Naive thymus-derived CD8-positive, alpha-beta T cell (primary cell): ENCODE measurements at regions not wholly inside any gene's neighbourhood (a gene's known extent, or its start where the extent isn't known, plus 50 kb on each side); places are given as distances from the start of the nearest gene placed in this dataset.
"Not testable (repeated sequence)": the region's sequence is repeated elsewhere in the genome, so short reads cannot be mapped to it uniquely, and the experiment has no call there.

ENCODE experiments used
- ATAC-seq, 2 donors: fragments of 150-1000 bp; cut with Tn5 transposase in 1 of 2; sonication (Bioruptor Pico), chemical (Tn5 transposase) in 1 of 2; 1 replicate in 1 of 2; 2 replicates in 1 of 2; pipeline ENCODE4 v1.10.0; 2021; ENCODE audit warnings: mild to moderate bottlenecking in 2 of 2, moderate library complexity in 2 of 2
- POLR2A ChIA-PET: fragments of 350-600 bp; sonication (Branson Sonifier 250); formaldehyde crosslinking; loops from one replicate; lab custom pipeline; 2021; ENCODE audit warnings: antibody characterized with exemption; lab: Charles Lee
- DNase-seq, 10 donors: peaks; one replicate each; pipeline versions ENCODE4 v3.0.0 to v3.0.0-alpha.2; 2020 to 2022
- H3K27ac Mint-ChIP-seq, 10 donors: one replicate each; pipeline ENCODE4 v1.8.0; 2020 to 2022; ENCODE audit warnings: mild to moderate bottlenecking in 10 of 10, mixed read lengths in 10 of 10, moderate library complexity in 4 of 10, inconsistent platforms in 1 of 10
- H3K27me3 Mint-ChIP-seq, 5 donors: one replicate each; pipeline ENCODE4 v1.8.0; 2021 to 2022; ENCODE audit warnings: mixed read lengths in 5 of 5
- H3K36me3 Mint-ChIP-seq, 3 donors: one replicate each; pipeline ENCODE4 v1.8.0; 2020 to 2022; ENCODE audit warnings: mixed read lengths in 3 of 3, mild to moderate bottlenecking in 2 of 3, inconsistent platforms in 1 of 3
- H3K4me1 Mint-ChIP-seq, 4 donors: one replicate each; pipeline ENCODE4 v1.8.0; 2021 to 2022; ENCODE audit warnings: mixed read lengths in 4 of 4
- H3K4me3 Mint-ChIP-seq, 10 donors: one replicate each; pipeline ENCODE4 v1.8.0; 2020 to 2022; ENCODE audit warnings: mild to moderate bottlenecking in 10 of 10, mixed read lengths in 10 of 10, moderate library complexity in 6 of 10, inconsistent platforms in 1 of 10
- H3K9me3 Mint-ChIP-seq, 9 donors: one replicate each; pipeline ENCODE4 v1.8.0; 2020 to 2022; ENCODE audit warnings: mixed read lengths in 9 of 9, mild to moderate bottlenecking in 3 of 9, inconsistent platforms in 1 of 9, moderate library complexity in 1 of 9

GRCh38 chr14:21874167-21874566, 200.5 kb upstream of the OR4E1 start:
- Mint-ChIP-seq H3K27ac (peak overlapping the region in 9 of 10 donors; percentile 79 to 94 (median 86)), H3K4me1 (peaks cover 4 to 50% (median 41%) of the 10 kb centered on the region in 4 donors), H3K27me3 (no peaks in the 10 kb centered on the region), H3K4me3 (peak overlapping the region; percentile 53 to 84 (median 75)), H3K9me3 (no peaks in the 10 kb centered on the region), H3K36me3 (no peaks in the 10 kb centered on the region)
- POLR2A ChIA-PET = no interaction called here
- peak; percentile 67 to 70 for ATAC-seq
- peak in 1 of 10 donors; percentile 21 for DNase-seq

- Mint-ChIP-seq H3K27ac (peak overlapping the region in 9 of 10 donors; percentile 35 to 92 (median 72)), H3K27me3 (peaks cover 0 to 2% (median 0%) of the 10 kb centered on the region in 5 donors), H3K4me1 (peaks cover 8 to 33% (median 28%) of the 10 kb centered on the region in 4 donors), H3K4me3 (peak overlapping the region; percentile 50 to 87 (median 75)), H3K36me3 (no peaks in the 10 kb centered on the region), H3K9me3 (no peaks in the 10 kb centered on the region)
- peak; percentile 48 to 86 (median 70) for DNase-seq
- peak; percentile 92 to 98 for ATAC-seq
- POLR2A ChIA-PET = interaction anchor here (0.5 to 1.2 kb wide), 3 partner anchors 646 to 687 kb away, joined by 3 to 4 read pairs (median 4); no protein-coding TSS in a partner anchor
Measured at GRCh38 chr14:21868442-21869046, 194.9 kb upstream of the OR4E1 start.

- H3K4me3 Mint-ChIP-seq = peak overlapping the region in 1 of 10 donors; percentile 26
- no peaks in the 10 kb centered on the region for H3K9me3 Mint-ChIP-seq
- no peak for DNase-seq
- no peak for ATAC-seq
- H3K27me3 Mint-ChIP-seq = peaks cover 0 to 2% (median 0%) of the 10 kb centered on the region in 5 donors
- peaks cover 8 to 23% (median 18%) of the 10 kb centered on the region in 4 donors for H3K4me1 Mint-ChIP-seq
- no peaks in the 10 kb centered on the region for H3K36me3 Mint-ChIP-seq
- peak overlapping the region in 2 of 10 donors; percentile 38 to 80 for H3K27ac Mint-ChIP-seq
- POLR2A ChIA-PET = interaction anchor here (1.3 kb wide), 1 partner anchor 688 kb away, joined by 3 read pairs; no protein-coding TSS in a partner anchor
Measured at GRCh38 chr14:21867541-21867940, 193.9 kb upstream of the OR4E1 start.

GRCh38 chr14:21866479-21866878, 192.9 kb upstream of the OR4E1 start:
- no peaks in the 10 kb centered on the region for H3K36me3 Mint-ChIP-seq
- peaks cover 8 to 21% (median 15%) of the 10 kb centered on the region in 4 donors for H3K4me1 Mint-ChIP-seq
- DNase-seq (no peak), ATAC-seq (no peak)
- no peak overlapping the region for H3K4me3 Mint-ChIP-seq
- peak overlapping the region in 3 of 10 donors; percentile 5 to 56 (median 53) for H3K27ac Mint-ChIP-seq
- POLR2A ChIA-PET = interaction anchor here (1.3 kb wide), 1 partner anchor 689 kb away, joined by 3 read pairs; no protein-coding TSS in a partner anchor
- H3K9me3 Mint-ChIP-seq = no peaks in the 10 kb centered on the region
- peaks cover 0 to 2% (median 0%) of the 10 kb centered on the region in 5 donors for H3K27me3 Mint-ChIP-seq

GRCh38 chr14:21863289-21863688, 189.7 kb upstream of the OR4E1 start:
- H3K36me3 Mint-ChIP-seq = no peaks in the 10 kb centered on the region
- H3K9me3 Mint-ChIP-seq = no peaks in the 10 kb centered on the region
- peak overlapping the region; percentile 17 to 85 (median 69) for H3K4me3 Mint-ChIP-seq
- H3K4me1 Mint-ChIP-seq = peaks cover 5 to 16% (median 10%) of the 10 kb centered on the region in 4 donors
- ATAC-seq (peak in 1 of 2 donors; percentile 20), DNase-seq (no peak)
- H3K27me3 Mint-ChIP-seq = peaks cover 0 to 12% (median 6%) of the 10 kb centered on the region in 5 donors
- peak overlapping the region in 6 of 10 donors; percentile 53 to 86 (median 64) for H3K27ac Mint-ChIP-seq
- POLR2A ChIA-PET = interaction anchor here (1.1 to 3.8 kb wide), 2 partner anchors 11 to 55 kb away, joined by 3 to 18 read pairs; no protein-coding TSS in a partner anchor

GRCh38 chr14:21861153-21861552, 187.5 kb upstream of the OR4E1 start:
- peaks cover 0 to 2% (median 0%) of the 10 kb centered on the region in 3 donors for H3K36me3 Mint-ChIP-seq
- ATAC-seq (peak in 1 of 2 donors; percentile 40), DNase-seq (no peak)
- peak overlapping the region in 6 of 10 donors; percentile 37 to 86 (median 72) for H3K27ac Mint-ChIP-seq
- H3K27me3 Mint-ChIP-seq = peaks cover 0 to 21% (median 6%) of the 10 kb centered on the region in 5 donors
- no peaks in the 10 kb centered on the region for H3K9me3 Mint-ChIP-seq
- H3K4me3 Mint-ChIP-seq = peak overlapping the region; percentile 26 to 85 (median 70)
- H3K4me1 Mint-ChIP-seq = peaks cover 3 to 15% (median 4%) of the 10 kb centered on the region in 4 donors
- POLR2A ChIA-PET = interaction anchor here (0.6 to 1.6 kb wide), 8 partner anchors 9 to 709 kb away, joined by 3 to 7 read pairs (median 4); no protein-coding TSS in a partner anchor

- H3K9me3 Mint-ChIP-seq = no peaks in the 10 kb centered on the region
- H3K27ac Mint-ChIP-seq = peak overlapping the region in 8 of 10 donors; percentile 10 to 70 (median 46)
- H3K27me3 Mint-ChIP-seq = peaks cover 0 to 21% (median 6%) of the 10 kb centered on the region in 5 donors
- POLR2A ChIA-PET = interaction anchor here (1.6 kb wide), 1 partner anchor 8 kb away, joined by 7 read pairs; no protein-coding TSS in a partner anchor
- peak overlapping the region; percentile 21 to 85 (median 64) for H3K4me3 Mint-ChIP-seq
- DNase-seq = peak in 7 of 10 donors; percentile 16 to 58 (median 37)
- H3K4me1 Mint-ChIP-seq = peaks cover 3 to 15% (median 4%) of the 10 kb centered on the region in 4 donors
- H3K36me3 Mint-ChIP-seq = peaks cover 0 to 8% (median 0%) of the 10 kb centered on the region in 3 donors
- ATAC-seq = peak; percentile 37 to 61
Measured at GRCh38 chr14:21860172-21860571, 186.6 kb upstream of the OR4E1 start.

- peaks cover 1 to 25% (median 7%) of the 10 kb centered on the region in 5 donors for H3K27me3 Mint-ChIP-seq
- H3K36me3 Mint-ChIP-seq = peaks cover 0 to 15% (median 0%) of the 10 kb centered on the region in 3 donors
- H3K4me3 Mint-ChIP-seq = peak overlapping the region; percentile 30 to 90 (median 83)
- H3K9me3 Mint-ChIP-seq = no peaks in the 10 kb centered on the region
- ATAC-seq (peak; percentile 52 to 54), DNase-seq (peak in 1 of 10 donors; percentile 20)
- peaks cover 2 to 13% (median 10%) of the 10 kb centered on the region in 4 donors for H3K4me1 Mint-ChIP-seq
- POLR2A ChIA-PET = interaction anchor here (1.0 to 2.6 kb wide), 5 partner anchors 8 to 704 kb away, joined by 3 to 18 read pairs (median 7); no protein-coding TSS in a partner anchor
- H3K27ac Mint-ChIP-seq = peak overlapping the region in 9 of 10 donors; percentile 7 to 91 (median 75)
Measured at GRCh38 chr14:21852775-21853174, 179.2 kb upstream of the OR4E1 start.

- peaks cover 0 to 15% (median 0%) of the 10 kb centered on the region in 3 donors for H3K36me3 Mint-ChIP-seq
- POLR2A ChIA-PET = interaction anchor here (0.7 to 2.6 kb wide), 8 partner anchors 8 to 718 kb away, joined by 3 to 18 read pairs (median 5); no protein-coding TSS in a partner anchor
- ATAC-seq = peak; percentile 78 to 85
Measured at GRCh38 chr14:21852061-21852664, 178.5 kb upstream of the OR4E1 start.

GRCh38 chr14:21846902-21847301, 173.3 kb upstream of the OR4E1 start:
- peaks cover 5 to 16% (median 10%) of the 10 kb centered on the region in 4 donors for H3K4me1 Mint-ChIP-seq
- H3K36me3 Mint-ChIP-seq = not testable (repeated sequence)
- POLR2A ChIA-PET = interaction anchor here (1.2 to 2.2 kb wide), 4 partner anchors 10 to 709 kb away, joined by 3 to 9 read pairs (median 4); no protein-coding TSS in a partner anchor

More at GRCh38 chr14:21852061-21852664, 178.5 kb upstream of the OR4E1 start:
- Mint-ChIP-seq H3K4me3 (peak overlapping the region; percentile 30 to 90 (median 83)), H3K27me3 (peaks cover 1 to 23% (median 7%) of the 10 kb centered on the region in 5 donors), H3K4me1 (peaks cover 2 to 13% (median 10%) of the 10 kb centered on the region in 4 donors), H3K9me3 (no peaks in the 10 kb centered on the region), H3K27ac (peak overlapping the region in 9 of 10 donors; percentile 47 to 91 (median 79))
- DNase-seq = peak; percentile 50 to 80 (median 61)

GRCh38 chr14:21846227-21846885, 172.7 kb upstream of the OR4E1 start:
- Mint-ChIP-seq H3K27ac (peak overlapping the region; percentile 26 to 93 (median 83)), H3K4me1 (peaks cover 3 to 11% (median 9%) of the 10 kb centered on the region in 4 donors), H3K9me3 (no peaks in the 10 kb centered on the region), H3K27me3 (peaks cover 3 to 54% (median 16%) of the 10 kb centered on the region in 5 donors), H3K4me3 (peak overlapping the region; percentile 74 to 94 (median 88)), H3K36me3 (peaks cover 0 to 2% (median 0%) of the 10 kb centered on the region in 3 donors)
- peak; percentile 49 to 81 (median 60) for DNase-seq
- peak; percentile 78 to 83 for ATAC-seq
- POLR2A ChIA-PET = interaction anchor here (0.6 to 2.2 kb wide), 6 partner anchors 10 to 724 kb away, joined by 3 to 9 read pairs (median 4); no protein-coding TSS in a partner anchor

More at GRCh38 chr14:21846902-21847301, 173.3 kb upstream of the OR4E1 start:
- H3K9me3 Mint-ChIP-seq = not testable (repeated sequence)
- Mint-ChIP-seq H3K27me3 (peaks cover 3 to 54% (median 16%) of the 10 kb centered on the region in 5 donors), H3K27ac (peak overlapping the region; percentile 26 to 93 (median 83)), H3K4me3 (peak overlapping the region; percentile 74 to 94 (median 88))
- ATAC-seq = peak; percentile 60 to 69
- peak in 5 of 10 donors; percentile 15 to 65 (median 26) for DNase-seq
